ENCODE measurements at regions not wholly inside any gene's neighbourhood (a gene's known extent, or its start where the extent isn't known, plus 50 kb on each side); places are given as distances from the start of the nearest gene placed in this dataset.

GRCh38 chr15:39367596-39367995 lies 213.3 kb upstream of the THBS1 start (continued):
- TF ChIP-seq TCF12 (IDR thresholded peaks at IDR 0.05) (no peak), ZBTB33 (IDR thresholded peaks at IDR 0.05; ENCODE audit: borderline replicate concordance, low read depth) (no peak)

GRCh38 chr15:39369768-39370167 lies 211.1 kb upstream of the THBS1 start:
- Histone ChIP-seq H3K36me3 (replicated peaks in 1 of 2; ENCODE audit: control insufficient read depth in 1 of 2, insufficient read depth in 2 of 2, low read length in 1 of 2) (no peaks in the 10 kb centered on the region), H3K27me3 (ENCODE audit: insufficient read depth) (no peaks in the 10 kb centered on the region), H3K4me3 (ENCODE audit: low read depth in 2 of 2, low read length in 1 of 2) (no peak overlapping the region), H2AFZ (ENCODE audit: low read depth) (no peak overlapping the region), H3K79me2 (ENCODE audit: insufficient read depth) (no peaks in the 10 kb centered on the region), H3K27ac (ENCODE audit: low read depth in 2 of 2, low read length in 1 of 2) (no peak overlapping the region), H4K20me1 (ENCODE audit: insufficient read depth) (no peaks in the 10 kb centered on the region), H3F3A (replicated peaks; ENCODE audit: insufficient read depth) (peaks cover 10% of the 10 kb centered on the region), H3K9me2 (no peaks in the 10 kb centered on the region), H3K9me3 (peaks cover 3% of the 10 kb centered on the region; the same call in 1 of the 2 replicates), H3K4me2 (no peak overlapping the region), H3K9ac (no peak overlapping the region), H3K4me1 (ENCODE audit: control insufficient read depth in 1 of 2, insufficient read depth in 2 of 2, low read depth in 1 of 2, low read length in 1 of 2) (no peaks in the 10 kb centered on the region; a peak in 1 of 4 replicates)
- 75% methylated on average over 1 of the region's 1 CpG for WGBS (ENCODE audit: low lambda C conversion rate)
- DNase-seq: no peak
- no peak for TF ChIP-seq FOXM1 (IDR thresholded peaks at IDR 0.05; ENCODE audit: low read depth)
- TF ChIP-seq RXRA (IDR thresholded peaks at IDR 0.05; ENCODE audit: borderline replicate concordance, low read depth): no peak
- ChIA-PET POLR2A (no interaction called here), CTCF (no interaction called here)

- Histone ChIP-seq H3K4me3 (ENCODE audit: low read depth in 2 of 2, low read length in 1 of 2) (no peak overlapping the region), H2AFZ (ENCODE audit: low read depth) (no peak overlapping the region), H3K36me3 (replicated peaks in 1 of 2; ENCODE audit: control insufficient read depth in 1 of 2, insufficient read depth in 2 of 2, low read length in 1 of 2) (no peaks in the 10 kb centered on the region), H3K27me3 (ENCODE audit: insufficient read depth) (no peaks in the 10 kb centered on the region), H3K4me1 (ENCODE audit: control insufficient read depth in 1 of 2, insufficient read depth in 2 of 2, low read depth in 1 of 2, low read length in 1 of 2) (no peaks in the 10 kb centered on the region), H3K9me2 (no peaks in the 10 kb centered on the region), H4K20me1 (ENCODE audit: insufficient read depth) (no peaks in the 10 kb centered on the region), H3K9ac (no peak overlapping the region), H3K9me3 (peaks cover 3% of the 10 kb centered on the region; the same call in 1 of the 2 replicates), H3K27ac (ENCODE audit: low read depth in 2 of 2, low read length in 1 of 2) (no peak overlapping the region), H3F3A (replicated peaks; ENCODE audit: insufficient read depth) (no peaks in the 10 kb centered on the region), H3K4me2 (no peak overlapping the region), H3K79me2 (ENCODE audit: insufficient read depth) (no peaks in the 10 kb centered on the region)
- POLR2A ChIA-PET: no interaction called here
- CTCF ChIA-PET: no interaction called here
- DNase-seq: no peak
- no peak for TF ChIP-seq EP300 (IDR thresholded peaks at IDR 0.05; ENCODE audit: borderline replicate concordance in 1 of 2, low read depth in 1 of 2, low read length in 1 of 2)
- no peak for TF ChIP-seq NRF1 (IDR thresholded peaks at IDR 0.05; ENCODE audit: low read depth, low read length)
- TF ChIP-seq IRF3 (IDR thresholded peaks at IDR 0.05; ENCODE audit: low read depth, low read length): no peak
- TF ChIP-seq GABPA (IDR thresholded peaks at IDR 0.05; ENCODE audit: low read depth): no peak
- no peak for TF ChIP-seq SMC3 (IDR thresholded peaks at IDR 0.05; ENCODE audit: low read depth, low read length)
- no peak for TF ChIP-seq TCF12 (IDR thresholded peaks at IDR 0.05)
- no peak for TF ChIP-seq NFIC (IDR thresholded peaks at IDR 0.05; ENCODE audit: borderline replicate concordance)
- TF ChIP-seq RCOR1 (IDR thresholded peaks at IDR 0.05; ENCODE audit: low read length): no peak
- no peak for TF ChIP-seq MEF2A (IDR thresholded peaks at IDR 0.05; ENCODE audit: borderline replicate concordance, low read depth)
- TF ChIP-seq FOSL2 (IDR thresholded peaks at IDR 0.05; ENCODE audit: borderline replicate concordance, low read depth): no peak
- TF ChIP-seq POLR2AphosphoS5 (IDR thresholded peaks at IDR 0.05; ENCODE audit: low read depth, low read length): no peak
- no peak for TF ChIP-seq ELF1 (IDR thresholded peaks at IDR 0.05)
- no peak for TF ChIP-seq MXI1 (IDR thresholded peaks at IDR 0.05; ENCODE audit: low read depth, low read length)
- no peak for TF ChIP-seq RXRA (IDR thresholded peaks at IDR 0.05; ENCODE audit: borderline replicate concordance, low read depth)
- TF ChIP-seq GATA2 (CRISPR knock-in tag; IDR thresholded peaks at IDR 0.05): no peak
- TF ChIP-seq YY1 (IDR thresholded peaks at IDR 0.05; ENCODE audit: low read depth): no peak
- TF ChIP-seq SIN3A (IDR thresholded peaks at IDR 0.05; ENCODE audit: borderline replicate concordance, low read depth, low read length): no peak
- TF ChIP-seq FOXJ3 (CRISPR knock-in tag; IDR thresholded peaks at IDR 0.05): no peak
- TF ChIP-seq USF1 (IDR thresholded peaks at IDR 0.05; ENCODE audit: borderline replicate concordance, low read depth): no peak
- TF ChIP-seq RFX5 (IDR thresholded peaks at IDR 0.05; ENCODE audit: low read length): no peak
- WGBS (ENCODE audit: low lambda C conversion rate): 89% methylated on average over 1 of the region's 1 CpG
Measured at GRCh38 chr15:39376371-39376909, 204.4 kb upstream of the THBS1 start.

Measured in SK-N-SH (cell line).